ENCODE measurements at regions not wholly inside any gene's neighbourhood (a gene's known extent, or its start where the extent isn't known, plus 50 kb on each side); places are given as distances from the start of the nearest gene placed in this dataset.

DNA sequence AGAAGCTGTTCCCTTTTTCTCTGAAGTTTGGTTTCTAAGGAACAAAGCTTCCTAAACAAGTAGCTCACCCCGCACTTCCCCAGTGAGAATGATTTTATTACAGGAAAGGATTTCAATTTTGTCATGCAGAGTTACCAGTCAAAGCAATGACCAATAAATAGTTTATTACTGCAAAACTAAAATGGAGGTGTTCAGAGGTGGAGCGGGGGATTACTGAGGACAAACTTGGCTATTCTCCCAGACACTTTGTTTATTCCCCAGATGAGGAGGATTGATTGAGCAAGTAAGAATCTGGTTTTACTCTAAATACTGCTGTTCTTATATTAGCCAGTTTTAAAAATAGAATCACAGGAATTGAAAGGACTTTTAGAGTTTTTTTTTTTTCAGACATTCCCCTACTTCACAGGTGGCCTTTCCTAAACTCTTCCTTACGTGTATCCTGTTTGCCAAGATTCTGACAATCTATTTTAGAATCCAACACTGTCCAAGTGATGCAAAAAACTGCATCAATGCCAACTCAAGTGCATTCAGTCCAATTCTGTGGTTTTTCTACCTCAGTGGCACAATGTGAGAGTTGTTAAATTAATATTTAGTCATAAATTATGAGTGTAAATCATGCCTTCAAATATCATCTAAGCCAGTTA, 136.1 kb downstream of the TNFSF18 start:
- H3K27ac ChIP-seq = no peak overlapping the region
- no peak for TF ChIP-seq ZFX (IDR thresholded peaks at IDR 0.05)
- TF ChIP-seq, protein P1, sequence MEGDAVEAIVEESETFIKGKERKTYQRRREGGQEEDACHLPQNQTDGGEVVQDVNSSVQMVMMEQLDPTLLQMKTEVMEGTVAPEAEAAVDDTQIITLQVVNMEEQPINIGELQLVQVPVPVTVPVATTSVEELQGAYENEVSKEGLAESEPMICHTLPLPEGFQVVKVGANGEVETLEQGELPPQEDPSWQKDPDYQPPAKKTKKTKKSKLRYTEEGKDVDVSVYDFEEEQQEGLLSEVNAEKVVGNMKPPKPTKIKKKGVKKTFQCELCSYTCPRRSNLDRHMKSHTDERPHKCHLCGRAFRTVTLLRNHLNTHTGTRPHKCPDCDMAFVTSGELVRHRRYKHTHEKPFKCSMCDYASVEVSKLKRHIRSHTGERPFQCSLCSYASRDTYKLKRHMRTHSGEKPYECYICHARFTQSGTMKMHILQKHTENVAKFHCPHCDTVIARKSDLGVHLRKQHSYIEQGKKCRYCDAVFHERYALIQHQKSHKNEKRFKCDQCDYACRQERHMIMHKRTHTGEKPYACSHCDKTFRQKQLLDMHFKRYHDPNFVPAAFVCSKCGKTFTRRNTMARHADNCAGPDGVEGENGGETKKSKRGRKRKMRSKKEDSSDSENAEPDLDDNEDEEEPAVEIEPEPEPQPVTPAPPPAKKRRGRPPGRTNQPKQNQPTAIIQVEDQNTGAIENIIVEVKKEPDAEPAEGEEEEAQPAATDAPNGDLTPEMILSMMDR (conservative IDR thresholded peaks at IDR 0.05) = no peak

GRCh38 chr1:172915271-172915670, 135.5 kb downstream of the TNFSF18 start:
- no peak overlapping the region for H3K27ac ChIP-seq
- TF ChIP-seq, protein P1 (conservative IDR thresholded peaks at IDR 0.05) = no peak
- no peak for TF ChIP-seq ZFX (IDR thresholded peaks at IDR 0.05)

DNA sequence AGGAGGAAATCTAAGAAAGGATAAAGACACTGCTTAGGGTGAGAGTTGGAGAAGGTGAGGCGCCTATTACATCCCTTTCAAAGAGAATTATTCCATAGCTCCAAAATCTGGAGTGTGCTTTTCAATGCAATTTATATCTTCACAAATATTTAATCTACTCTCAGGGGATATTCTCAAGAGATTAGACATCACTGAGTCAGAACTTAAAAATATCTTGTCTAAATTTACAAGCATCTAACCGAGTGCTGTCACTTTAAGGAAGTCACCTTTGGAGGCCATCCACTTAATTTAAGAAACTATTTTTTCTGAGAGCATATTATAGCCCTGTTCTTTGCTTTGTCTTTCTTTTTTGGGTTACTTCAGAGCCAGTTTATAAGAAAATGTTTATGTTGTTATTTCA, 134.6 kb downstream of the TNFSF18 start:
- TF ChIP-seq, protein P1 (conservative IDR thresholded peaks at IDR 0.05) = no peak
- TF ChIP-seq ZFX (IDR thresholded peaks at IDR 0.05) = no peak
- H3K27ac ChIP-seq = no peak overlapping the region

- no peak overlapping the region for H3K27ac ChIP-seq
- TF ChIP-seq, protein P1 (conservative IDR thresholded peaks at IDR 0.05) = no peak
- TF ChIP-seq ZFX (IDR thresholded peaks at IDR 0.05) = no peak
These were observed 132.8 kb downstream of the TNFSF18 start for GRCh38 chr1:172917972-172918371.

- TF ChIP-seq, protein P1 (conservative IDR thresholded peaks at IDR 0.05) = no peak
- TF ChIP-seq ZFX (IDR thresholded peaks at IDR 0.05) = no peak
- H3K27ac ChIP-seq = no peak overlapping the region
These were observed 132.3 kb downstream of the TNFSF18 start for GRCh38 chr1:172918478-172918877.

- TF ChIP-seq, protein P1 (conservative IDR thresholded peaks at IDR 0.05) = no peak
- TF ChIP-seq ZFX (IDR thresholded peaks at IDR 0.05) = no peak
- no peak overlapping the region for H3K27ac ChIP-seq
These were observed 124.7 kb downstream of the TNFSF18 start for GRCh38 chr1:172926070-172926469.

GRCh38 chr1:172928412-172928811, 122.3 kb downstream of the TNFSF18 start:
- no peak overlapping the region for H3K27ac ChIP-seq
- TF ChIP-seq, protein P1 (conservative IDR thresholded peaks at IDR 0.05) = no peak
- TF ChIP-seq ZFX (IDR thresholded peaks at IDR 0.05) = no peak
